Right hindlimb (tissue), 1 donor: ENCODE measurements at regions not wholly inside any gene's neighbourhood (a gene's known extent, or its start where the extent isn't known, plus 50 kb on each side); places are given as distances from the start of the nearest gene placed in this dataset.
"Not testable (repeated sequence)": the region's sequence is repeated elsewhere in the genome, so short reads cannot be mapped to it uniquely, and the experiment has no call there.

Experiments
- DNase-seq: peaks from one replicate; pipeline ENCODE4 v3.0.0-alpha.2; 2018

DNA sequence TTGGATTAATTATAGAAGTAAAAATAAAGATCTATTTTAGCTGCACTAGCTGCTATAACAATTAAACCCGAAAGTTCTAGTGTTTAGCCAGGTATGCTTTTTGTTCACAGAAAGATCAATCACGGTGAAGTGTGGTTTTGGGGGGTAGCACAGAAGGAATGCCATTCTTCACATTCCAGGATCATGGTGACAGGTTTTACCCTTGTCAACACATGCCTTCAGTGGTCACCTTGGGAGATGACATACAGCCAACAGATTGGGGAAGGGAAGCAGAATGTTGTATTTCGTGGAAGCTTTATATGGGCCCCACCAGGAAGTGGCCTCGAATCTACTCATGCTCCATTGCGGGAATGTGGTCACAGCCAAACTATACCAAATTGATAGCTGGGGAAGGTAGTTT is 753.6 kb downstream of the RAPGEF2 start:
- no peak for DNase-seq

DNA sequence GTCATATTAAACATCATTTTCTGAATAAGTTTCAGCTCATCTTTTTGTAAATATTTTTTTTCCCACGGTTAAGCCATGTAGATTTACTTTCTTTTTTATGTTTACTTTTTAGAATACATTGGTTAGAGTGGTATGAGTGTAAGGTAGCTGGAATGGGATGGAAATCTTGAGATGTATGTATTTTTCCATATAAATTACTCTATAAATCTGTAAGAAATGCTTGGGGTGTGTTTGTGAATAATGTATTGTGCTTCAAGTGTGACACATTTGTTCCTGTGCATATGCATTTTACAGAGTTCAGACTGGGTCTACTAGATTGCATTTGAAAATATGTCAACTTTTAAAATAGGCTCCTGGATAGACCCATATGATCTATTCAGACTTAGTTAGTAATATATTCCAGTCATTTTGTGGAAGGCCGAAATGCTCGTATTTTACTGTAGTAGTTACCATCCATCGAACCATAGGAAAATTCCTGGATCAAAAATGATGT is 756.8 kb downstream of the RAPGEF2 start:
- DNase-seq, result no peak

DNA sequence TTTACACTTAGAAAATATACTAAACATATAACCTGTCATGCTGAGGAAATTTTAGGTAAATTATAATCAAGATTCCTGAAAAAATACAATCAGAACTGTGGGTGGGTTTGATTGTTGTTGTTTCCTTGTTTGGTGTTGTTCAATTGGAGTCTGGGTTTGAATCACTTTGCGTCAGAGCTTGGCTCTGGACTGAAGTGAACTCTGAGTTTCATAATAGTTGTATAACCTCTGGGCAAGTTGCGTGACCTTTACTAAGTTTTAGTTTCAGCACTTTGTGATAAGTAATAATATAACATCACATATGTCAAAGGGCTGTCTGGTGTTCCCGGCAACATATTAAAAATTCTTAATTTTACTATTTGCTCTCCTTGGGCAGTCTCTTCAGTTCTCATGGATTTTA is 758.1 kb downstream of the RAPGEF2 start:
- no peak for DNase-seq

DNA sequence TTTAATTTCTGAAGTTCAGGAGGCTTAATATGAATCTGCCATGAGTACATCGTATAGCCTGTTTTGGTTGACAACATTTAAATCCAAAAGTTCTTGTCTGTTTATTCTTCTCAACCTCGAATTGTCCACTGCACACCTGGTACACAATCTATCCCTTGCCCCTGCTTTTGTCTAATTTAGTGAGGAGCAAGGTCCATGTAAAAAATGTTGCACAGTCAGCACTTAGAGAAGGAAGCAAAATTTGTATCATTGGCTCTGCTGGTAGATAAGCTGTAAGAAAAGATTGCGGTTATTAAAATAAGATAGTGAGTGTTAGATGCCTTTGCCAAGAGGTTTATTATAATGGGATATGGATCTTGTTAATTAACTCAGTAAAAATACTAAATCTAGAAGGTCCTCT is 761.5 kb downstream of the RAPGEF2 start:
- DNase-seq, result no peak

DNA sequence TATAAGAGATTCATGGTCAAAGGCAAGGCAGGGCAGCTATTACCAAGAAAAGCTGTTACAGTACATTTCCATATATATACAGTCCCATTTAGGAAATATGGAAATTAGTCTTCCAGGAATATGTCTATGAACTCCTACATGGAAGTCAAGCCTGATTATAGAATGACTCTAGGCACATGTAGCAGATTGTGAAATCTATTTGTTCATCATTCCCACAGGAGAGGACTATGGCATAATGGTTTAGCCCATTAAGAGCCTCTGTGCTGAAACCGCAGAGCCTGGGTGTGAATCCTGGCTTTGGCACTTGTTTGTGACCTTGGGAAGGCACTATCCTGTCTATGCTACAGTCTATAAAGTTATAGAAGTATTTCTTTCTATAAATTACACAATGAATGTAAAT is 764.8 kb downstream of the RAPGEF2 start:
- DNase-seq, result no peak

DNA sequence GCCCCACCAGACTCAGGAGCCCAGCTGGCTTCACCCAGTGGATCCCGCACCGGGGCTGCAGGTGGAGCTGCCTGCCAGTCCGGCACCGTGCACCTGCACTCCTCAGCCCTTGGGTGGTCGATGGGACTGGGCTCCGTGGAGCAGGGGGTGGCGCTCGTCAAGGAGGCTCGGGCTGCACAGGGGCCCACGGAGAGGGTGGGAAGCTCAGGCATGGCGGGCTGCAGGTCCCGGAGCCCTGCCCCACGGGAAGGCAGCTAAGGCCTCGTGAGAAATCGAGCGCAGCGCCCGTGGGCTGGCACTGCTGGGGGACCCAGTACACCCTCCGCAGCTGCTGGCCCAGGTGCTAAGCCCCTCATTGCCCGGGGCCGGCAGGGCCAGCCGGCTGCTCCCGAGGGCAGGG is 766.1 kb downstream of the RAPGEF2 start:
- not testable (repeated sequence) for DNase-seq

DNA sequence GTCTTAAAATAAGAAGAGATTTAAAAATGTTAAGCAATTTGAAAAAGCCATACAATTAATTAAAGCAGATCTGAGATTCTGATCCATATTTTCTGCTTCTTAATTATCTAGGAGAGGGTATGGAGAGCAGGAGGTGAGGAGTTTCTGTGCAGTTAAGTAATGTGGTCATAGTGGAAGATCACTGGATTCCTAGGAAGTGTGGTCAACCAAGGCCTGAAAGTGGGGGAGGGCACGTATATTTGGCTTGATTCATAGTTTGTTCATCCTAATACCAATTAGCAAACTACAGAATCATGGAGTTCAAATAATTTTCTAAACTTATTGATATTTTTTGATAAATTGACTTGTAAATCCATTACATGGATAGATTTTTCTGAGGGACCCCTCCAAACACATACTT is 768.3 kb downstream of the RAPGEF2 start:
- no peak for DNase-seq

DNA sequence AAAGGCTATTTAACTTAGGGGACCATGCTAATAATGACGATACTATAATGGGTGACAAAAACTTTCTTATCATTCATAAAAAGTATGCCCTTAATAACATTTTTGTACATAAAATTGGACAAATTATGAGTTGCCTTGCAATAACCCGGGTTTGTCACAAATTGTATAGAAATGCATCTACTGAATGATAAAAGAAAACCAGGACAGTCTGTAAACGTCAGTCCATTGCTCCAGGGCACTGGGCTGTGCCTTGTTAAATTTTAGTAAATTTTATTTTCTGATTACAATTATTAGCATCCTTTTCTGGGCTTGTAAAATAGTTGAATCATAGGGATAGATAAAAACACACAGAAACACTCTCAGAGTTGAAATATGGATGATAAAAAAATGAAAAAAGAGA is 778.3 kb downstream of the RAPGEF2 start:
- DNase-seq, result no peak

DNA sequence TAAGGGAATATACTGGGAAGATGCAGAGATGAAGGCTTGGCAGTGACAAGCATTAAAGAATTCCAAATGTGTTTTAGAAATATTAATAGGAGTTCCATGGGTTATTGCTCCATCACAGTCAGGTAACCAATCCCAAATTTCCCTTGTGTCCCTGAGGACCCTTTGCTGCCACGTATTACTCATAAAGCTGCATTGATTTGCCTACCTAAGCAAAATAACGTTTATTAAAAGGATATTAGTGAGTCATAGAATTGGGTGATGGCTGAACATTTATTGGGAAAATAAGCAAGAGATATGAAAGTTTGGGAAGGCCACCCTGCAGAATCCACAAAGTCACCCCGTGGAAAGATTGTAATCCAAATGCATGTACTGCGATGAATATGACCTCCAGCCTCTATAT is 782.1 kb downstream of the RAPGEF2 start:
- no peak for DNase-seq

DNA sequence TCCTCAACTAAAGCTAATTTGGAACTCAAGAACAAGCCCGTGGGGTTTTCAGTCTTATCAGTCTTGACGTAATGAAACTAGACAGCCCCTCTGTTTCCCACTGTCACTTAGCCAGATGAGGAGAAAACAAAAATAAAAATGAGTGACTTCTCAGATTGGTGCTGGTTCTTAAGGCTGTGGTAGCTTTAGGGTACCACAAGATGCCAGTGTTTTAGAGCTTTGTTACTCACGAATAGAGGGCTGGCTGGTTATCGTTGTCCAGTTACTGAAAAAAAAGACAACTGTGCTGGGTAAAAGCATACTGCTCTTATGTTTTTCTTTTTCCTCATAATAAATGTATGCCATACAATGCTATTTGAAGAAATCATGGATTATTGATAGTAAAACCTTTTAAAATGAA is 796.7 kb downstream of the RAPGEF2 start:
- DNase-seq, result no peak

DNA sequence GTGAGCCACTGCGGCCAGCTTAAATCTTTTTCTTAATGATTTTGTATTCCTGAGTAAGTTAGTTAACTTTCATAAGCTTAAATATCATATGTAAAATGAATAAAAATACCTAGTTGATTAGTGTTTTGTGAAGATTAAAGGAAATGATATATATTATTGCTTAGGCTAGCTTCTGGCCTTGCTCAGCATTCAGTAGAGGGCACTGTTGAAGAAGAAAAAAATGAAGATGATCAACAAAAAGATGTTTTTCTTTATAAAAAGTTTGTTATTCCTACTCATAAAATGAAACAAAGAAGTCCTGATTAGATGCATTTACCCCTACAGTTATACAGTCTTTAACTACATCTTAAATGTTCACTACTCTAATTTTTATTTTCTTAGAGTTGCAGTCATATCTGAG is 797.7 kb downstream of the RAPGEF2 start:
- no peak for DNase-seq

DNA sequence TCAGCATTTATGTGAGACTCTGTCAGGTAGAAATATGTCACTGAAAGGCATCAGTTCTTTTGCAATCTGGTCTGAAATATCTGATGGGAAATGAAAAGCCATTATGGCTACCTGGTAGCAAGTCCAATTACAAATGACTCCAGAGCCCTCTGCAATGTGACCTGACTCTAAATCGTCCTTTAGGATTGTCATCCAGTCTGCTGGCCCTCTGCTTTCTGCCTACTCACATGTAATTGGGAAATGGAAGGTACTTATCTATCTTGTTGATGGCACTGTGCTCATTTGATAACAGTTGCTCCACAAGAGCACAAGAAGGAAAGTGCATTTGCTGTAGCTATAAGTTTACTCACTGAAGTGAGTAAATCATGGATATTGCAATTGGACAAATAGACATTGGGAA is 799.8 kb downstream of the RAPGEF2 start:
- DNase-seq, result no peak

DNA sequence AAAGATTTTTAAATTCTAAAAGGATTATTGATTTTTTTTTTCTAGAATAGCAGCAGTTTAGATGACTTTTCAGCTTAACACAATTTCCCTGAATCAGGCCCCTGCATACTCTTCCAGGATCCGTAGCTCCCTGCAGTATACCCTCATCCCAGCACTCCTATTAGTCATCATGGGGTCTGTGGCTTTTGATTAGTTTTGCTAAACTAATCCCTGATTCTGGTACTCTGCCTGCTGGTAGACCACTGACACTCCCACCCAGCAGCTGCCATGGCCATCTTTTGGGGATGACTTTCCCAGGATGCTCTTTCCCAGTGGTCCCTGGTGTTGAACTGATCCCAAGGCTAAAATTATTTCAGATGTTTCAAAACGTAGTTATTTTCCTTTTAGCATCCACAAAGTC is 802.0 kb downstream of the RAPGEF2 start:
- no peak for DNase-seq

DNA sequence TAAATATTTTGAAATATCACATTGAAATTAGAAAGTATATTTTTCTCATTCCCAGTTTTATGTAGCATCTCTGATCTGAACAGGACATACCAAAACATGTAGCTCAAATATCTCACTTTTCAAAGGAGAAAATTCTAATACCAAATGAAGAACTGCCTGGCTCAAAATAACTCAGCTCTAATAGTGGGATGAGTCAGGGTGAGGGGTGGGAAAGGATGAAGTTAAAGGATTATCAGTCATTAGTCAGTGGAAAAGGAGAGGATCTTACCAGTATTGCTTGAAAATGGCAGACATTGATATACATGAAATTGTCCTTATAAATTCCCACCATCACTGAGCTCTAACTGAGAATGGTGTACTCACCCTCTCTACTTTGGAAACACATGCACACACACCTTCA is 803.2 kb downstream of the RAPGEF2 start:
- no peak for DNase-seq

DNA sequence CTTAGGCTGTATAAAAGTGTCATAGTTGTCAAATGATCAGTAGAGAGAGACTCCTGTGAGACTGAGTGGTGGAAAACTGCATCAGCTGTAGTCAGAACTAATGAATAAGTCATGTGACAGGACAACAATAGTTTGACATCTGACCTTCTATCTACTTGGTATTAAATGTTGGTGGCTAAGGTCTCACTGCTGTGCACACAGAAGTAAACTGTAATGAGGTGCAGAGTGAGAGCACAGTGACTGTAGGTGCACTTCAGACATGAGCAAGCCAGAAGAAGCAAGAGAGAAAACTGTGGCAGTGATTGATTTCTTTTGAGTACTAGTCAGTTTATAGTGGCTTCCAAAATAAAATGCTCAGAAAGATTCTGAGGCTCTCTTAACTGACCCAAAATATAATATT is 803.6 kb downstream of the RAPGEF2 start:
- DNase-seq, result no peak

DNA sequence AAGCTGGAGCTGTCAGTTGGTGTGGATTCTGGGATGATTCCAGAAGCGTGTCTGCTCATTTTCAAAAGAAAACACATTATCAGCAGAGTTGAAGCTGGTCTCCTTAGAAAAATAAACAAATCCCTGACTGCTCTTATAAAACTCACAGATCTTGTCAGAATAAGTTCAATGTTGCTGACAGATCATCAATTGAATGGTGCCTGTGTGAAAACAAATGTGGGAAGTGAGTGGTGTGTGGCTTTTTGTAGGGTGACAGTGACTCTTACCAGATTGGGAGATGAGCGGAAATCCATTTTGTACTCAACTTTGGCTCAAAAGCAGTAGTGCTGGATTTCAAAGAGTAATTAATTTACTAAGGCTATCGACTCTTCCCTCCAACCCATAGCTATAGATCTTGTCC is 807.8 kb downstream of the RAPGEF2 start:
- DNase-seq, result no peak

DNA sequence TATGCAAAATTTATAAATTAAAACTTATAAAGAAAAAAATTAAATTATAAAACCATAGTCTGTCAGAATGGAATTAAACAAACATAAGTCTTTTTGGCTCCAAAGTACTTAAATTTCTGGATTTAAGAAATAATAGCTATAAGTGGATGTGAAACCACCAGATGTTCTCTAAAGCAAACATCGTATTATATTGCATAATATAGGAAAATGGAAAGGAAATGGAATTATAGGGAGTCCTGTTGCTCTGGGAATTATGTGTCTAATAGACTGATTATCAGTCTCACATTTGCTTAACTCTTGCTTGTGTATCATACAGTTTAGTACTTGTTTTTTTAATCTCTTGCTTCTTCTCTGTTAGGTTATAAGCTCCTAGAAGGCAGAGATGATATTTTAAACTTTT is 819.2 kb downstream of the RAPGEF2 start:
- no peak for DNase-seq

DNA sequence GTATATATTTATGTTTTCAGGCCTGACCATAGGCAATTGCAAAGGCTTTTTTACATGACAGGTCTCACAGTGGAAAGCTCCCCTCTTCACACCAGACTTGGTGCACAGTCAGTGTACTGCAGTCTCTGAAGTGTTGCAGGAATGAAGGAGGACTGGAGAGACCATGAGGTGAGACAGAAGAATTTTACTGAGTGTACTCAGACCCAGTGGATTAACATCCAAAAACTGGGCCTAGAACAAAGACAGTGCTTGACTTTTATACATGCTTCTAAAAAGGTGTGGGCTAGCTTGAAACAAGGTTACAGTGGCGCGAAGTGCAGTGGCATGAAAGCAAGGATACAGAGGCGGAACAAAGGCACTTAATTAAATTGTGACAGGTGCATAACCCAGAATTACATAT is 822.9 kb downstream of the RAPGEF2 start:
- DNase-seq, result no peak

DNA sequence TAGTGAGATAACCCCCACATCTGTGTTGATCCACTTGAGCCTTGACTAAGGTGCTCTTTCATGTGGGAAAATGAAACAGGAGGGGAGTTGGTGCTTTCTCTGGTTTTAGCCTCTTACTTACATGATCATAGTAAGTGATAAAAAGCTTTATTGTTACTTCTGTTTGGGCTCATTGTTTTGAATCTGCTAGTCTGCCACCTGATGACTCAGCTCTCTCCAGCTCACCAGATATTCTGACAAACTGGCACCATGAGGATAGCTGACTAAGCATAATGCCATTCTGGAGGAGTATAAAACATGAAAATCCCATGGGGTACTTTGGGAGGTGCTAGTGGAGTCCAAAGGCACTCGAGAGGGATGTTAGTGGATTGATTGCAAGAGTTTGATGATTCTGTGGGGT is 824.0 kb downstream of the RAPGEF2 start:
- no peak for DNase-seq

DNA sequence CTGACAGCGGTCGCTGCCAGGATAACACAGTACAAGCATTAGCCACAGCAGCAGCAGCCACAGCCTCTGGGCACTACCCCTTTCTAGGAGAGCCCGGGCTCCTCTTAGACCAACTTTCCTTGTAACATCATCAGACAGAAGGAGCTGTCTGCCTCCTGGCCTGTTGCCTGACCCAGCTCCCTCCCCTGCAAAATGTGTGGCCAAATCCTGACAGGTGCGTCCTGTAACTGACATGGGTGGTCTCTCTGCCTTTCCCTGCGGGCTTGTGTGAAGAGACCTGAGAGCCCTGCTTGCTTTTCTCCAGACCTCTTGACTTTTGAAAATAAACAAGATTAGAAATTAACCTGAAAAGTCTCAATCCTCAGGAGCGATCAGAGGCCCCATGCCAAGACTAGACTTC is 824.9 kb downstream of the RAPGEF2 start:
- no peak for DNase-seq

DNA sequence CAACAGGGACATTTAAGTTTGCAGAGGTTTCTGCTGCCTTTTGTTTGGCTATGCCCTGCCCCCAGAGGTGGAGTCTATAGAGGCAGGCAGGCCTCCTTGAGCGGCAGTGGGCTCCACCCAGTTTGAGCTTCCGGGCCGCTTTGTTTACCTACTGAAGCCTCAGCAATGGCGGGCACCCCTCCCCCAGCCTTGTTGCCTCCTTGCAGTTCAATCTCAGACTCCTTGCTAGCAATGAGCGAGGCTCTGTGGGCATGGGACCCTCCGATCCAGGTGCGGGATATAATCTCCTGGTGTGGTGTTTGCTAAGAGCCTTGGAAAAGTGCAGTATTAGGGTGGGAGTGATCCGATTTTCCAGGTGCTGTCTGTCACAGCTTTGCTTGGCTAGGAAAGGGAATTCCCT is 831.7 kb downstream of the RAPGEF2 start:
- DNase-seq, result not testable (repeated sequence)

DNA sequence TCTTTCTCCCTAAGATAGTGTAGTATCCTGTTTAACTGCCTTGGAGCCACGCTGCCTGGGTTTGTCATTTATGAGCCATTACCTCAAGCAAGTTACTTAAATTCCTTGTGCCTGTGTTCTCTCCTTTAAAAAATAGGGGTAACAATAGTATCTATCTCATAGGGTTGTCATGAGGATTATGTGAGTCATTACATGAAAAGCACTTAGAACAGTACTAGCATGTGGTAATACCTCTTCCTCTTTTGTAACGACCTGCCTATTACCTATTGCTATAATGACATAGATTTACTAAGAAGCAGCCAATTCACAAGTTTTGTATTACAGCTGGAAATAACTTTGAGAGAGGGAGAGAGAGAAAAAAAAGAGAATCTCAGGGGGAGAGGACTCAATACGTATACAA is 834.7 kb downstream of the RAPGEF2 start:
- DNase-seq, result no peak

DNA sequence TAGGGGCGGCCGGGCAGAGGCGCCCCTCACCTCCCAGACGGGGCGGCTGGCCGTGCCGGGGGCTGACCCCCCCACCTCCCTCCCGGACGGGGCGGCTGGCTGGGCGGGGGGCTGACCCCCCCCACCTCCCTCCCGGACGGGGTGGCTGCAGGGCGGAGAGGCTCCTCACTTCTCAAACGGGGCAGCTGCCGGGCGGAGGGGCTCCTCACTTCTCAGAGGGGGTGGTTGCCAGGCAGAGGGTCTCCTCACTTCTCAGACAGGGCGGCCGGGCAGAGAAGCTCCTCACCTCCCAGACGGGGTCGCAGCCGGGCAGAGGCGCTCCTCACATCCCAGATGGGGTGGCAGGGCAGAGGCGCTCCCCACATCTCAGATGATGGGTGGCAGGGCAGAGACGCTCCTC is 836.8 kb downstream of the RAPGEF2 start:
- DNase-seq, result not testable (repeated sequence)

DNA sequence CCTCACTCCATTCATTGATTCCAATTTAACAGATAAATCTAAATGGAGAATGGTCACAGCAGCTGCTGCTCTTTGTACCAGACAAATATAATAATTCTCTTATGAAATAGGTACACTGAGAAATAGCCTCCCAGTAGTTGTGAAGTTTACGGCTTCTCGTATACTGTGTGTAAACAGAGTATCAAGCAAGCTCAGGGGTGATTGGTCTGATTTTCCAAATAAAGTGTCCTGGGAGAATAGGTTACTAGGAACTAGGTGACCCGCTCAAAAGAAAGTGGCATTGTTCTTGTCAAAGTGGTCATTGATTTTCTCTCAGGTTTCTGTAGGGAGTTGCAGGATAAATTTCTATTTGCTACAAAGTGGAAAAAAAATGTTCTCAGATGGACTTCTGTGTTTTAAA is 838.2 kb downstream of the RAPGEF2 start:
- no peak for DNase-seq

DNA sequence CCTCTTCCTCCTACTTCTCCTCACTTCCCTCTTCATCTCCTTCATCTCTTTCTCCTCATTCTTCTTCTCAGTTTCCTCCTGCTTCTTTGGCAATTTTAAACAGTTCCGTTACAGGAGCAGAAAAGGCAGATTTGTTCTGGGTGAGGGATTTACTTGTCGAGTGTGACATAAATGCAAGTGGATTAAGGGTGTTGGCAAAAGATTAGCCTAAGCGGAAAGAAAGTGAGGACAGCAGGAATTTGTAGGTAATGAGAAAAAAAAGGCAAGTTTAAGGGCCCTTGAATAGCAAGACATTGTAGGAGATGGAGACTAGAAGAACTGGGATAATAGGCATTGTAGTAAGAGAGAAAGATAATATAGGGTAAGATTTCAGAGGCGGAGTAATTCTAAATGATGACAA is 841.6 kb downstream of the RAPGEF2 start:
- DNase-seq, result no peak

DNA sequence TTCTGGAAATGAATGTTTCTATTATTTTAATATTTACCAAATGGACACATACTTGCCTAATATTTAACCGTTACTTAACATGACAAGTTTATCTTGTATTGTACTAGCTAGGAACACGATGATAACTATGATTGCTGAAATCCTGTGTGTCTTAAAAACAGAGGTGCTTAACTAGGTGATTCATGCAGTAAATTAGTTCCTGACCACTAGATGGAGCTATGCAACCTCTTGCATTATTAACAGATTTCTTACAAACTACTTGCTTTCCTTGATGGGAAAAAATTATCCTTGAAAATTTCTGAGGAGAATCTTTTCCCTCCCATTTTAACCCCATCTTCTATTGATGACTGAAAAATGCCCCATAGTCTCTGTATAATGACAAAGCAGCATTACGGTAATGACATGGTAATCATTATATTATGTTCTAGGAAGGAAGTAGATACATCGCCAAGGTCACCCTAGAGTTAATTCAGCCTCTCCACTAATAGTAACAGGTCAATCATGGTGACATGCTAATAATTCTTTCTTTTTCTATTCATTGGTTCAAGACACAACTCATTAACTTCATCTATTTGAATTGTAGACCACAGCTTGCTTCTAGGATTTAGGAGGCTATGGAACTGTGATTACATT is 844.2 kb downstream of the RAPGEF2 start:
- DNase-seq, result no peak
